GM10248 (cell line): ENCODE measurements at regions not wholly inside any gene's neighbourhood (a gene's known extent, or its start where the extent isn't known, plus 50 kb on each side); places are given as distances from the start of the nearest gene placed in this dataset.
"Not testable (repeated sequence)": the region's sequence is repeated elsewhere in the genome, so short reads cannot be mapped to it uniquely, and the experiment has no call there.

Source experiments
- CTCF ChIA-PET: fragments of 300-600 bp; sonication (Branson Sonifier 250); formaldehyde crosslinking; extraction: SDS; loops from one replicate; lab custom pipeline; 2021; ENCODE audit warnings: antibody characterized with exemption; lab: Yijun Ruan, JAX
- POLR2A ChIA-PET: fragments of 350-650 bp; sonication (Branson Sonifier 250); formaldehyde crosslinking; extraction: SDS; loops from one replicate; lab custom pipeline; 2020; ENCODE audit warnings: antibody characterized with exemption; lab: Yijun Ruan, JAX
- DNase-seq: peaks from one replicate; pipeline ENCODE4 v3.0.0; 2012; ENCODE audit errors: extremely low spot score
- TF ChIP-seq, protein P1 (sequence below): IDR thresholded peaks from 2 replicates; pipeline ENCODE4 v1.5.1; 2012; ENCODE audit warnings: mild to moderate bottlenecking, low read depth; ENCODE audit errors: extremely low read depth, missing control alignments, control extremely low read depth

DNA sequence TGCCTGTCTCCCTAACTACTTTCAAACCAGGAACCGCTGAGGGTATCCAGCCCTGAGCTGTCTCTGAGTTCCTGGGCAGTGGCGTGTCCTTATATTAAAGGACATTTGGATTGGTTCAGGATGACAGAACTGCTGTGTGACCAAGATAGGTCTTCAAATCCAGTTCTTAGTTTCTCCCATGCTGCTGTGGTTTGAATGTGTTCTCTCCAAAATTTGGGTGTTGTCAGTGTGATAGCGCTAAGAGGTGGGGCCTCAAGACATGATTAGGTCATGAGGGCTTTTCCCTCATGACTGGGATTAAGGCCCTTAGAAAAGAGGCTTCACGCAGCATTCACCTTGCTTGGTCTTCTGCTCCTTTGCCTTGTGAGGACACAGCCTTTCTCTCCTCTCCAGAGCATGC lies 376.5 kb upstream of the TPM1 start:
- DNase-seq, result no peak
- ChIA-PET CTCF (no interaction called here), POLR2A (no interaction called here)
- TF ChIP-seq, protein P1, sequence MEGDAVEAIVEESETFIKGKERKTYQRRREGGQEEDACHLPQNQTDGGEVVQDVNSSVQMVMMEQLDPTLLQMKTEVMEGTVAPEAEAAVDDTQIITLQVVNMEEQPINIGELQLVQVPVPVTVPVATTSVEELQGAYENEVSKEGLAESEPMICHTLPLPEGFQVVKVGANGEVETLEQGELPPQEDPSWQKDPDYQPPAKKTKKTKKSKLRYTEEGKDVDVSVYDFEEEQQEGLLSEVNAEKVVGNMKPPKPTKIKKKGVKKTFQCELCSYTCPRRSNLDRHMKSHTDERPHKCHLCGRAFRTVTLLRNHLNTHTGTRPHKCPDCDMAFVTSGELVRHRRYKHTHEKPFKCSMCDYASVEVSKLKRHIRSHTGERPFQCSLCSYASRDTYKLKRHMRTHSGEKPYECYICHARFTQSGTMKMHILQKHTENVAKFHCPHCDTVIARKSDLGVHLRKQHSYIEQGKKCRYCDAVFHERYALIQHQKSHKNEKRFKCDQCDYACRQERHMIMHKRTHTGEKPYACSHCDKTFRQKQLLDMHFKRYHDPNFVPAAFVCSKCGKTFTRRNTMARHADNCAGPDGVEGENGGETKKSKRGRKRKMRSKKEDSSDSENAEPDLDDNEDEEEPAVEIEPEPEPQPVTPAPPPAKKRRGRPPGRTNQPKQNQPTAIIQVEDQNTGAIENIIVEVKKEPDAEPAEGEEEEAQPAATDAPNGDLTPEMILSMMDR, result no peak

DNA sequence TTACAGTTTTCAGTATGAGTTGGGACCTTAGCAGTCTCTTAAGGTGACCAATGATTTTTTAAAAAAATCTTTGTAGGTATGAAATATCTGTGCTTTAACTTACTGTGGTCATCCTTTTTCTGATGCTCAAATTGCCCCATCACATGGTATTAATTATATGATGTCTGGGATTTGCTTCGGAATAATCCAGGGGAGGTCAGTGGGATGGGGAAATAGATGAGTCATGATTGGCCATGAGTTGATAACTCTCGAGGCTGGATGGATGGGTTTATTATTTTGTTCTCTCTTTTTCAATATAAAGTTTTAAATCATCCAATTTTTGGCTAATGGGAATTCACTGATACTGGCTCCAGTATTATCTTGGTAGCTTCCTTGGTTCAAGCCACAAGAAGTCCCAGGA lies 370.3 kb upstream of the TPM1 start:
- POLR2A ChIA-PET, result no interaction called here
- DNase-seq, result no peak
- TF ChIP-seq, protein P1, result no peak
- CTCF ChIA-PET, result no interaction called here

DNA sequence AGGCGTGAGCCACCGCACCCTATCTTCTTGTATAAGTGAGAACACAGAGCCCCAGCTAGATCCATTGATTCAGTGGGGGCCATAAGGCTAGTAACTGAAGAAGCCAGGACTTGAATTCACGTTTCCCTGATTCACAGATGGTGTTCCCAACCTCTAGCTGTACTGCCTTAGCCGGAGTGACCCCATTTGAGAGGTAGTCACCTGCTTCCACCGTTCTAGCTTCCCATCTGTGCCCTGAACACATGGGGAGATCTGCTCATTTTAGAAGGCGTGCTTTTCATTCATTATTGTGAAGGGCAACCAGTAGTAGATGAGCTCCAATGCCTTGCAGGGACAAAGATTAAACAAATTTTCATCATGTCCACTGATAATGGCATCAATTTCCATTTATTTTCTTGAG lies 365.7 kb upstream of the TPM1 start:
- DNase-seq, result no peak
- TF ChIP-seq, protein P1, result no peak
- ChIA-PET POLR2A (no interaction called here), CTCF (interaction anchor here (0.9 kb wide), 2 partner anchors 8 to 10 kb away, joined by 3 read pairs; no protein-coding TSS in a partner anchor)

DNA sequence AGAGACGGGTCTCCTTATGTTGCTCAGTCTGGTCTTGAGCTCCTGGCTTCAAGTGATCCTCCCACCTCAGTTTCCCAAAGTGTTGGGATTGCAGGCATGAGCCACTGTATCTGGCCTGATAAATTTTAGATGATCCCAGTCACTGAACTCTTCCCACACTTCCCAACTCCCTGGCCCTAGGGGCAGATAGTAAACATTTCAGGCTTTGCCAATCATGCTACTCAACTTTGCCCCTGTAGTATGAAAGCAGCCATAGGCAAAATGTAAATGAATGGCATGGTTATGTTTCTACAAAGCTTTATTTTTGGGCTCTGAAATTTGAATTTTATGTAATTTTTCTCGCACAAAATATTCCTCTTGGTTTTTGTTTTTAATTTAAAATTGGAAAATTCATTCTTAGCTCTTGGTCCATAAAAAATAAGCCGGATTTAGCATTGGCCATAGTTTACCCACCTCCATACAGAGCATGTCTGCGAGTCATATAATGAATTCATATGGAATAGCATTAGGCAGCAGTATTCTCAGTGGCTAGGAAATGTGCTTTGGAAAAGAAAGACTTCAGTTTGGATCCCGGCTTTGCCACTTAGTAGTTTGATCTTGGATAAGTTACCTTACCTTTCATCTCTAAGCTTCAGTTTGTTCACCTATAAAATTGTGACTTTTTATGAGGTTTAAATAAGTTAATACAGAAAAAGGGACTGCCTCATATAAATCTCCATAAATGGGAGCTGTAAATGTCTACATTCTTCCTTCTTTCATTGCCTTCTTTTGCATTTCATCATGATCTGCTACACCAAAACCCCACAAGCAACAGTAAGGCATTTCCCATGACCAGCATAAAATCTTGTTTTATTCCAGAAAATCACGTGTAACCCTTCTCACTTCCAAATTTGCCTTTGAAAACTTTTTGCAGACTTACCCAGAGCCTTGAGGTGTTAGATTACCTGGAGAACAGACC lies 360.3 kb upstream of the TPM1 start:
- CTCF ChIA-PET, result interaction anchor here (1.5 to 2.1 kb wide), 3 partner anchors 20 to 26 kb away, joined by 5 read pairs; no protein-coding TSS in a partner anchor
- TF ChIP-seq, protein P1, result no peak
- DNase-seq, result no peak
- POLR2A ChIA-PET, result no interaction called here

DNA sequence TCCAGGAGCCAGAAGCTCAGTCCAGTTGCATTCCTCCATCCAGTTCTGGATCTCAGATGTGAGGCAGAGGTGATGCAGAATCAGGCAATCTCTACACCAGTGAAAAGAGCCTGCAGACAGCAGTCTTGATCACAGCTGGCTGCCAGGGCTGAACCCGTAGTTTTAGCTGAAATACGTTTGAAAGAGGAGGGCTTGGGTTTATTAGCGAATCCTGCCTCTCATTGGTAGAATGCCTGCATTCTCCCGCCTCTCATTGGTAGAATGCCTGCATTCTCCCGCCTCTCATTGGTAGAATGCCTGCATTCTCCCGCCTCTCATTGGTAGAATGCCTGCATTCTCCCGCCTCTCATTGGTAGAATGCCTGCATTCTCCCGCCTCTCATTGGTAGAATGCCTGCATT lies 359.4 kb upstream of the TPM1 start:
- DNase-seq, POLR2A ChIA-PET: not testable (repeated sequence)
- CTCF ChIA-PET, result interaction anchor here (2.1 kb wide), 1 partner anchor 25 kb away, joined by 5 read pairs; no protein-coding TSS in a partner anchor

DNA sequence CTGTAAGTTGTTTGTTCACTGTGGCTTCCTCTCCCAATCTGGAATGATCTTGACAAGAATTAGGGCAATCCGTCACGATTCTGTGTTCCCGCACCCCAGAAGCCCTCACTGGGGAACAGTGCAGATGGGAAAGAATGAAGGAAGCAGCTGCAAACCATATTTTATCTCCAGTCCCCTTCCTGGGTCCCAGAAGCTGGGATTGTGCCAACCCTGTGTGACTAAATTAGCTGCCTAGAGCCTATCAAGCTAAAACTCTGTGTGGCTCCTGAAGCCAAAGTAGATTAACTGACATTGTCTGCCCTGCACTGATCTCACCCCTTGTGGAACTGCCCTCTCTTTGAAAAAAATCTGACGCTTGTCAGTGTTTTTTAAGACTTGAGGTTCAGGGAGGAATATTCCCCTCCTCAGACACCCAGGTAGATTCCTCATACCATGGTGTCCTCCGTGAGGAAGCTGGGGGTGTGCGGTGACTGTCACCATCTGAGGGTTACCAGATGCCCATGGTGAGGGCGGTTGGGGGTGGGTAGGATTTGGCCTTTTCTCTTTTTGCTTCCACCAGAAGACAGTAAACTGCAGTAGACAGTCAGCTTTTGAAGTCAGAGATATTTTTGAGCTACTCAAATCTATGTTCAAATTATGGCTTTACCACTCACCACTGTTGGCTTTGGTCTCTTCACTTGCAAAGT lies 358.3 kb upstream of the TPM1 start:
- DNase-seq, result no peak
- TF ChIP-seq, protein P1, result no peak
- ChIA-PET CTCF (interaction anchor here (1.3 to 2.1 kb wide), 2 partner anchors 14 to 24 kb away, joined by 4 to 5 read pairs; no protein-coding TSS in a partner anchor), POLR2A (no interaction called here)
